ENCODE measurements at regions not wholly inside any gene's neighbourhood (a gene's known extent, or its start where the extent isn't known, plus 50 kb on each side); places are given as distances from the start of the nearest gene placed in this dataset.
"Not testable (repeated sequence)": the region's sequence is repeated elsewhere in the genome, so short reads cannot be mapped to it uniquely, and the experiment has no call there.

- no peaks in the 10 kb centered on the region for H3K36me3 Mint-ChIP-seq
- H3K4me1 Mint-ChIP-seq: no peaks in the 10 kb centered on the region
These were observed 253.2 kb downstream of the ZPLD1 start for GRCh38 chr3:102687851-102688555.

GRCh38 chr3:102688556-102688930 lies 253.7 kb downstream of the ZPLD1 start:
- Mint-ChIP-seq H3K27ac (no peak overlapping the region), H3K4me1 (no peaks in the 10 kb centered on the region), H3K4me3 (no peak overlapping the region), H3K36me3 (no peaks in the 10 kb centered on the region), H3K9me3 (no peaks in the 10 kb centered on the region), H3K27me3 (no peaks in the 10 kb centered on the region)

More at GRCh38 chr3:102687851-102688555, 253.2 kb downstream of the ZPLD1 start:
- H3K27ac Mint-ChIP-seq: no peak overlapping the region
- H3K4me3 Mint-ChIP-seq: no peak overlapping the region
- H3K27me3 Mint-ChIP-seq: no peaks in the 10 kb centered on the region
- H3K9me3 Mint-ChIP-seq: no peaks in the 10 kb centered on the region

DNA sequence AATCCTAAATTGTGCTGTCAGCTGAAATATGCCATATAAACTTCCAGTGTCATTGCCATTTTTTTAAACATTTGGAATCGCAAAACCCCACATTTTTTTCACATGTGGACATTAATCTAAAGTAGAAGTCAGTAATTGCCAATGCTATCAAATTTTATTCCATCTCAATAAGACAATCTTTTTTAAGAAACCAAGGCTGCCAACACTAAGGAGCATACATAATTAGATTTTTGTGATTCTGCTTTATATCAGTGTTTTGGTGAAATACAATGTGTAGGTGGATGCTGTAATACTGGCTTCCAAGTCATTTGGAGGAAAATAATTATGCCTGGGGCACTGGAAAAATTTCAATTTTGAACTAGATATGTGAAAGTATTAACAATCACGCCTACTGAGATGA lies 256.7 kb downstream of the ZPLD1 start:
- Mint-ChIP-seq H3K4me1 (no peaks in the 10 kb centered on the region), H3K27me3 (peaks cover 2% of the 10 kb centered on the region), H3K4me3 (no peak overlapping the region), H3K36me3 (no peaks in the 10 kb centered on the region), H3K27ac (no peak overlapping the region), H3K9me3 (peaks cover 0 to 2% (median 0%) of the 10 kb centered on the region in 3 donors)

DNA sequence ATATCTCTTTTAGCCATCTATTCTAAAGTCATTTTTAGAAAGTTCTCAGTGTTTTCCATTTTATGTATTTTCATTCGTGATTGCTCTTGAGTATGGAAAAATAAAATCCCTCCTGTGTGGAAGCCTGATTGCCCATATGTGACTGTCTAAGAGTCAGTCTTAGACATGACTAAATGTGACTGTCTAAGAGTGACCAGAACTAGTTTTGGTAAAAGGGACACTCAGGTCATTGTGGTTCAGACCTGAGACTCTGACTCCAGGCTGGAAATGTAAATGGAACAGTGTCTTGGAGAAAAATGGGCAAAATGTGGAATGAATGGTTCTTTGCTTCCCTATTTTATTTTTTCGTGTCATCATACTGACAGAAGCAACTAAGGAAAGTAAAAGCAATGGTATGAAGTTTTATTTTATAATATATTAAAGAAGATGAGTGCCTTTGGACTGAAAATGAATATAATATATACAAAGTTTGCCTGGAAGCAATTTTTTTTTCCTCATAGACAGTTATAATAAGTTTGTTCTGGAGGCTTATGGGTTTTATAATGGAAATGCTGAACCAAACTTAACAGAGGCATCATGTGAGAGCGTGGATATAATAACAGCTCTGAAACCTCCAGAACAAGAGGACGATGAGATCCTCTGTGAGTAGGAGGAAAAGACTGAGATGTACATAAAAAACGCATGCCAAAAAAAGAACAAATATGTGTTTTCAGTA lies 264.4 kb downstream of the ZPLD1 start:
- no peak overlapping the region for H3K27ac Mint-ChIP-seq
- H3K27me3 Mint-ChIP-seq: peaks cover 2% of the 10 kb centered on the region
- no peaks in the 10 kb centered on the region for H3K4me1 Mint-ChIP-seq

GRCh38 chr3:102699819-102700140 lies 265.0 kb downstream of the ZPLD1 start:
- Mint-ChIP-seq H3K4me3 (no peak overlapping the region), H3K27ac (no peak overlapping the region), H3K9me3 (peaks cover 0 to 2% (median 0%) of the 10 kb centered on the region in 3 donors), H3K36me3 (no peaks in the 10 kb centered on the region), H3K4me1 (no peaks in the 10 kb centered on the region), H3K27me3 (peaks cover 2% of the 10 kb centered on the region)

More for the DNA sequence above, 264.4 kb downstream of the ZPLD1 start:
- Mint-ChIP-seq H3K9me3 (peaks cover 0 to 2% (median 0%) of the 10 kb centered on the region in 3 donors), H3K36me3 (no peaks in the 10 kb centered on the region), H3K4me3 (no peak overlapping the region)

DNA sequence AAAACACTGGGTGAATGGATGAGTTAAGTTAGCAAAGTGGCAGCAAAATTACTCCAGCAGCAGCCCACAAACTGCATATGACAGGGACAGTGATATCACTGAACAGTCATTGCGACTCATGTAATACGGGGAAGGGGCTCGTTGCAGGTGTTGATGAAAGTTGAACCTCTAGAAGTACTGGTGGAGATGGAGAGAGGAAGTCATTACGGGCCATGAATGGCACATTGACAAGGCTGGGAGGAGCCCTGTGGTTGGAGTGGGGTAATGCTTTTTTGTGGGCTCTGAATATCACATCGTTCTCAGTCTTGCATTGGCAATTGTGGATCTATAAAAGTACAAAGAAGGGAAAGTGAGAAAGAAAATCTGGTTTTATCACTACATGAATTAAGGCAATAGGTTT lies 278.1 kb downstream of the ZPLD1 start:
- Mint-ChIP-seq H3K4me1 (no peaks in the 10 kb centered on the region), H3K4me3 (no peak overlapping the region), H3K27ac (no peak overlapping the region), H3K9me3 (peaks cover 0 to 2% (median 0%) of the 10 kb centered on the region in 3 donors), H3K27me3 (no peaks in the 10 kb centered on the region), H3K36me3 (no peaks in the 10 kb centered on the region)

DNA sequence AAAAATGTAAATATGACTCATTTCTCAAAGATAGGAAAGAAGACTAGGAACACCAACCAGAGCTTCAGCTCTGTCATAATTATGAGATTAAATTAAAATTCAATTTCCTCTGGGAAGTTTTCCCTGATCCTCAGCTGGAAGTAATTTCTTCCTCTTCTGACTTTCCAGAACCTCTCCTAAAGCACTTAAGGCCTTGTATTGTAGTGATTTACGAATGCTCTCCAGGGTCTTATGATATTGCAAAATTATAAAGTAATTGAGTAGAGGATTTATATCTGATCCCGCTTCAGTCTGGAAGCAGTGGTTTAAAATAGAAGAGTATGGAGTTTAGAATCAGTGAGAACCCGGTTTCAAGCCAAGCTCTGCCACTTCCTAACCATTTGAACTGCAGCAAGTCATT lies 279.8 kb downstream of the ZPLD1 start:
- Mint-ChIP-seq H3K27me3 (no peaks in the 10 kb centered on the region), H3K9me3 (peaks cover 0 to 2% (median 0%) of the 10 kb centered on the region in 3 donors), H3K36me3 (no peaks in the 10 kb centered on the region), H3K4me1 (no peaks in the 10 kb centered on the region), H3K4me3 (no peak overlapping the region), H3K27ac (no peak overlapping the region)

- H3K4me3 Mint-ChIP-seq: no peak overlapping the region
- no peaks in the 10 kb centered on the region for H3K27me3 Mint-ChIP-seq
- no peaks in the 10 kb centered on the region for H3K36me3 Mint-ChIP-seq
- no peaks in the 10 kb centered on the region for H3K4me1 Mint-ChIP-seq
- H3K27ac Mint-ChIP-seq: no peak overlapping the region
- peaks cover 0 to 2% (median 0%) of the 10 kb centered on the region in 3 donors for H3K9me3 Mint-ChIP-seq
These were observed 280.3 kb downstream of the ZPLD1 start for GRCh38 chr3:102715030-102715697.

GRCh38 chr3:102718651-102719050 lies 283.8 kb downstream of the ZPLD1 start:
- Mint-ChIP-seq H3K4me1 (no peaks in the 10 kb centered on the region), H3K4me3 (no peak overlapping the region), H3K27ac (no peak overlapping the region), H3K9me3 (no peaks in the 10 kb centered on the region), H3K36me3 (no peaks in the 10 kb centered on the region), H3K27me3 (peaks cover 2% of the 10 kb centered on the region)

- H3K27me3 Mint-ChIP-seq: peaks cover 2% of the 10 kb centered on the region
- H3K27ac Mint-ChIP-seq: no peak overlapping the region
- H3K36me3 Mint-ChIP-seq: no peaks in the 10 kb centered on the region
- no peaks in the 10 kb centered on the region for H3K9me3 Mint-ChIP-seq
- H3K4me3 Mint-ChIP-seq: no peak overlapping the region
- no peaks in the 10 kb centered on the region for H3K4me1 Mint-ChIP-seq
These were observed 287.5 kb downstream of the ZPLD1 start for GRCh38 chr3:102722317-102722716.

GRCh38 chr3:102727340-102727739 lies 292.5 kb downstream of the ZPLD1 start:
- H3K36me3 Mint-ChIP-seq: no peaks in the 10 kb centered on the region
- no peaks in the 10 kb centered on the region for H3K27me3 Mint-ChIP-seq
- H3K4me1 Mint-ChIP-seq: no peaks in the 10 kb centered on the region
- H3K4me3 Mint-ChIP-seq: no peak overlapping the region
- H3K9me3 Mint-ChIP-seq: no peaks in the 10 kb centered on the region
- H3K27ac Mint-ChIP-seq: no peak overlapping the region

GRCh38 chr3:102732581-102732980 lies 297.8 kb downstream of the ZPLD1 start:
- H3K36me3 Mint-ChIP-seq, H3K9me3 Mint-ChIP-seq, H3K4me3 Mint-ChIP-seq, H3K4me1 Mint-ChIP-seq, H3K27me3 Mint-ChIP-seq, H3K27ac Mint-ChIP-seq: not testable (repeated sequence)

DNA sequence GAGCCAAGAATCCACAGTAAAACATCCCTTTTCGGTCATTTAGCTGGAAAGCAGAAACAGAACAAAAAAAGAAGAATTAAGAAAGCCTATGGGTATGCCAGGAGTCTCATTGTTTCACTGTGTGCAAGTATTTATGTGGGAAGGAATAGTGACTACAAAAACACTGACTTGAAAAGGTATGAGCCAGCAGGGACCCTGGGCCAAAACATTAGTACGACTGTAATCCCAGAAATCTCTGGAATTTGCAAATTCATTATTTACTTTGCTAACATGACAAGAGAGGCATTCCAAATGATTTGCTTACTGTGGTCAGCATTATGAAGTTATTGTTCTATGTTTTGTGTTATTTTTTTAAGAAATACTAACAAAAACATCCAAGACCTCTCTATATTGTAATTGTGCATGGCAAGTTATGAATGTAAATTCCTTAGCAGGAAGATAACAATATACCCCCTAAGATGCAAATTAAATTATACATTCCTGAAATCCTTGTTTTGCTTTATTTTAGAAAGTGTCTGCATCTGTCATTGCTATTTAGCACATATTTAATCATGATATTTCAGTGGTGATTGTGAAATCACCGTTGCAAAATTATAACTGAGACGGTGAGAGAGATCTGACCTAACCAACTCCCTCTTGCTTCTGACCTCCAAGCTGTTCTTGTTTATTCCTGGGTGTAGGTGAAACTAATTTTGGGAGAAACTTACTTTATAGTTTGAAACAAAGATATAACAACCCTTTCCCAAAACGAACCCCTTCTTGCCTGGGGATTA lies 299.2 kb downstream of the ZPLD1 start:
- no peak overlapping the region for H3K4me3 Mint-ChIP-seq
- H3K27me3 Mint-ChIP-seq: no peaks in the 10 kb centered on the region
- H3K27ac Mint-ChIP-seq: no peak overlapping the region
- no peaks in the 10 kb centered on the region for H3K36me3 Mint-ChIP-seq
- H3K9me3 Mint-ChIP-seq: no peaks in the 10 kb centered on the region
- H3K4me1 Mint-ChIP-seq: peaks cover 0 to 2% (median 0%) of the 10 kb centered on the region in 3 donors

DNA sequence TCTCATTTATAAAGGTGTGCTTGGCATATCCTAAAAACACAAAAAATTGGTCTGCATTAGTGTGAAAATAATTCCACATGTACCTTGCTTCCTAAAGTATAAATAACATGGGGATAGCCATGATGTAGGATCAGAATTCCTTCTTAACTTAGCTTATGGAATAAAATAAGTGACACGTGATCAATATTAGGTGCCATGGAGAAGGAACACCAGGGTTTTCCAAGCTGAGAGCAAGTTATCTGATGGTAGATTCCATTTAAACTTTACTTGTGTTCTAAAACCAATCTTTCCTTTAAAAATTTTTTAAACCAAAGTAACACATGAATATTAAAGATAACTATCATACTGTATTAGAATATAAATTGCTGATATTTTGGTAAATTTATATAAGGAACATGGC lies 300.5 kb downstream of the ZPLD1 start:
- no peaks in the 10 kb centered on the region for H3K27me3 Mint-ChIP-seq
- H3K4me1 Mint-ChIP-seq: peaks cover 0 to 2% (median 0%) of the 10 kb centered on the region in 3 donors
- H3K9me3 Mint-ChIP-seq: no peaks in the 10 kb centered on the region
- H3K27ac Mint-ChIP-seq: no peak overlapping the region
- no peak overlapping the region for H3K4me3 Mint-ChIP-seq
- no peaks in the 10 kb centered on the region for H3K36me3 Mint-ChIP-seq

All from IgD-negative memory B cell (primary cell).